GM19239 (cell line): ENCODE measurements at regions not wholly inside any gene's neighbourhood (a gene's known extent, or its start where the extent isn't known, plus 50 kb on each side); places are given as distances from the start of the nearest gene placed in this dataset.

Experiments
- DNase-seq: peaks from one replicate; pipeline ENCODE4 v3.0.0; 2011; ENCODE audit warnings: low spot score; ENCODE audit not compliant: insufficient read length
- FAIRE-seq: peaks from 2 replicates; lab custom pipeline; 2011; peaks lifted over from hg19 to GRCh38; lab: Jason Lieb, UNC

GRCh38 chrX:16222151-16222550, 54.9 kb downstream of the MAGEB17 start:
- FAIRE-seq: no peak
- DNase-seq: no peak

DNA sequence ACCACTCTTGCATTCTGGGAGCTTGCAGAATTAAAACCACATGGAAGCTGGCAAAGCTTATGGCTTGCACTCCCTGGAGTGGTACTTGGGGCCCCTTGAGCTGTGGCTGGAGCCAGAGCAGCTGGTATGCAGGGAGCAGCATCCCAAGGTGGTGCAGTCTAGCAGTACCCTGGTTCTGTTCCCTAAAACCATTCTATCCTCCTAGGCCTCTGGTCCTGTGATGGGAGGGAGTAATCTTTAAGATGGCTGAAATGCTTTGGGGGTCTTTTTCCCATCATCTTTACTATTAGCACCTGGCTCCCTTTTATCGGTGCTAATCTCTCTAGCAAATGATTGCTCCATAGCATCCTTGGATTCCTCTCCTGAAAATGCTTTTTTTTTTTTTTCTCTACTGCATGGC, 56.1 kb downstream of the MAGEB17 start:
- FAIRE-seq (no peak), DNase-seq (no peak)

- DNase-seq (no peak), FAIRE-seq (peak; percentile 65)
These were observed 71.9 kb downstream of the MAGEB17 start for GRCh38 chrX:16239211-16239610.

DNA sequence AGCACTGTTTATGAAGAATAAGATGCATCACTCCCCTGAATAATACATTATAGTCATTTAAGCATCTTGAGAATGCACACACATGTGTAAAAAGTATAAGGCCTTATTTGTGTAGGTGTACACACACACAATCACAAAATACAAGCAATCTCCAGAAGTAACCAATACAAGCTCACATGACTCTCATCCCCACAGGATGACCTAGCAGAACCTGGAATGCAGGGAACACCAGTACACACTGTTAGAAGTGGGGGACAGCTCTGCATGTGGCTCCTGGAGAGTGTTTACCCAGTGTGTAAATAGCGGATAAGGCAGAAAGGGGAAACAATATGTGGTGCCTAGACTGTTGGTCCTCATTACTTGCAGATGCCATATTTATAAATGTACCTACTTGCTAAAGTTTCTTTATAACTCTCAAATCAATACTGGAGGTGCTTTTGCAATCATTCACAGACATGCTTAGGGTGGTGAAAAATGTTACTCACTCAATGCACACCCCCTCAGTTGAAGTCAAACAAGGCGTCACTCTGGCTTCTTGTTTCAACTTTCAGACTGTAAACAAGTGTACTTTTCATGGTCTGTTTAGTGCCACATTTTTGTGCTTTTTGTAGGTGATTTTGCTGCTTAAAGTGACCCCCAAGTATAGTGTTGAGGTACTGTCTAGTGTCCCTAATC, 73.1 kb downstream of the MAGEB17 start:
- no peak for DNase-seq
- FAIRE-seq: peak; percentile 66

DNA sequence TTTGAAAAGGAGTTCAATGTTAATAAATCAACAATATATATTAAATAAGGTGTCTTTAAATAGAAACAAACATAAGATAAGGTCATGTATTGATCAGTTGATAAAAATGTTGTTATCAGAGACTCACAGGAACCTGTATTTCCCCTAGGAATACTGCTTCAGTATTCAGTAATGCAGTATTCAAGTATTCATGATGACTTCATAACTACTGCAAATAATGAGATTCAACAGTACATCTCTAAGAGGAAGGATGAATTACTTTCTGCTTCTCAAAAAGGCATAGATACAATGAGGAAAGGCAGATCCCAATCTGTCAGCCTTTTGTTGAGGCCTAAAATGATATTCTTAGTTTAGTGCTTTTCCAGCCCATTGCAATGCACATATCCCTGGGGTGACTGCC, 73.7 kb downstream of the MAGEB17 start:
- no peak for FAIRE-seq

GRCh38 chrX:16250296-16250695, 83.0 kb downstream of the MAGEB17 start:
- no peak for DNase-seq
- no peak for FAIRE-seq

More for the DNA sequence above, 73.7 kb downstream of the MAGEB17 start:
- no peak for DNase-seq

DNA sequence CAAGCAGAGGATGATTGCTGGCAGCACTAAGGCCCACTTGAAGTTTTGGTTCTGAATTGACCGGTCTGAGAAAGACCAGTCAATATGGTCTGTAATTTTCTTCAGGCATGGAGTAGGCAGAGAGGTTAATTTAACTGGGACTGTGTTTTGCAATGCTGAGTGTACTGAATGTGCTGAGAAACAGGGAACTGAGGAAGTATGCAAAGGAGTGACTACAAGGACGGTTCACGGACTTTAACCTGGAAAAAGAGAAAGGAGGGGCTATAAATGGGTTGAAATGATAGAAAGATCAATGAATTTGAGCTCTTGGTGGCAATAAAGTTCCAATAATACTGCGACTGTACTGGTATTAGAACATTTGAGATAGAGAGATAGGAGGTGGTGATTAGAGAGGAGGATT, 84.5 kb downstream of the MAGEB17 start:
- DNase-seq (no peak), FAIRE-seq (no peak)

GRCh38 chrX:16258882-16259281, 91.6 kb downstream of the MAGEB17 start:
- FAIRE-seq (no peak), DNase-seq (no peak)

- DNase-seq (no peak), FAIRE-seq (no peak)
These were observed 100.2 kb downstream of the MAGEB17 start for GRCh38 chrX:16267431-16267830.

DNA sequence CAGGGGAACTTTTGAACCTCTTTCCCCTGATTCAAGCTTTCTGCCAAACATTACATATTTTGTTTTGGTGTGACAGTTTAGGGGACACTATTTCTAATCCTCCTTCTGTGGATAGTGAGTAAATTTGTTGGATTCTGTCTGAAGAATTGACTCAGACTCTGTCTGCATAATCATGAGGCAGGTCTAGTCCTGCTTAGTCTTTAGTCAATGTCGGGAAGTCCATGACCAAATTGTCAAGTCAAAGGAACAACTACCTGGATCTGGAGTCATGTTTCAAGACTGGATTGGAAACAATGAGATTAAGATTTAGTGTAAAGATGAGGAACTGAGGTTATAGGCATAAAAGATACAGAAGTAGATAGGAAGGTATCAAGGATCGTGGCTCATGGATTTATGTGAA, 100.9 kb downstream of the MAGEB17 start:
- FAIRE-seq (no peak), DNase-seq (no peak)

DNA sequence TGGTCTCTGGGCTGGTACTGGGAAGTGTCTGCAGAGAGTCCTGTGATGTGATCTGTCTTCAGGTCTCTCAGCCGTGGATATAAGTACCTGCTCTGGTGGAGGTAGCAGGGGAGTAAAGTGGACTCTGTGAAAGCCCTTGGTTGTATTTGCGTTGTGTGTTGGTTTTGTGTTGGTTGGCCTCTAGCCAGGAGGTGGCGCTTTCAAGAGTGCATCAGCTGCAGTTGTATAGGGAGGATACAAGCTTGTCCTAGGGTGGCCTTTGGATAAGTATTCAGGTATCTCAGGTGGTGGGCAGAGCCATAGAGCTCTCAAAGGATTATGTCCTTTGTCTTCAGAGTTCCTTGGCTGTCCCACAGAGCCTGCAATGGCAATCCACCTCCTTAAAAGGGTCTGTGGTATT, 111.6 kb downstream of the MAGEB17 start:
- FAIRE-seq (no peak), DNase-seq (no peak)

DNA sequence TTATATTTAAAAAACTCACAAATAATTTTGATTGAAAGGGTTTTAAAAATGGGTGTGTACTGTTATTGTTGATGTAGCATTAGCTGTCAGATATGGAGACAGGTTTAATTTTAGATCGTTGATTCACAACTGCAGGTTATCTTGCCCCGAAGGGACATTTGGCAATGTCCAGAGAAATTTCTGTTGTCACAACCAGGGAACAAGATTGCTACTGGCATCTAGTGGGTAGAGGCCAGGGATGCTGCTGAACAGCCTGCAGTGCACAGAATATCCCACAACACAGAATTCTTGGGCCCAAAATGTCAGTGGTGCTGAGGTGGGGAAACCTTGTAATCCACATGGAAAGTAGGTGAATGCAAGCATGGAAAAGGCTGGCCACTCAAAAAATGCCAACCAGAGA, 114.9 kb downstream of the MAGEB17 start:
- FAIRE-seq: no peak
- no peak for DNase-seq

DNA sequence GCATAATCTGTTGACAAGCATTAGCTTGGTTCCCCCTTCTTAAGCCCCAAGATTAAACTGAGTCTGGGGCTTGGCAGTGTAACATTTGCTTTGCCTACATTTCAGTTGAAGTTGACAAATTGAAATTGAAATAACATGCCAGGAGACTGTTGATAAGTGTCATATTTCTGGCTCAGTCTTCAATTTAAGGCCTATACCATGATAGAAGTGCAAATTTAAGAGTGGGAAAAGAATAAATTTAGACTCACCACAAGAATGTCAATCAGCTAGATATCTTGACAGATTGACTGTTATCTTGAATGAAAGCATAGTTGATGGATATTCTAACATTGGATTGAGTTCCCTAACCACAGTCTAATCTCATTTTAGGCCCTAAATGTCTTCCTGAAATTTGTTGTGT, 117.6 kb downstream of the MAGEB17 start:
- FAIRE-seq: no peak
- DNase-seq: no peak

DNA sequence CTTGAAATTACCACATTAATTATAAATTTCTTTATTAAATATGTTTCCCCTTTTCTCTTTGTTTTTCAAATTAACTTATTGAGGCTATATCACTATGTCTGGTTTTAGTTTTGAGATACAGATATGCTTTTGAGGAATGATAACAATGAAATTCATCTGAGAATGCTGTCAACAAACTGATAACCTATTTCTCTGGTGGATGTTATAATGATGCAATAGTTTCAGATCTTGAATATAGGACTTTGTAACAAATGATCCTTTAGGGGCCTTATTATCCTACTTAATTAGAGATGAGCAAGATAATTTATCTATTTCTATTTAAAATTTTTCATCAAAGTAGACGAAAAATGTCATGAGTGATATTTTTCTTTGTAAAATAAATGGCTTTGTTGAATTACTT, 123.7 kb downstream of the MAGEB17 start:
- no peak for FAIRE-seq

GRCh38 chrX:16300831-16301230, 133.6 kb downstream of the MAGEB17 start:
- FAIRE-seq (no peak), DNase-seq (no peak)

More for the DNA sequence above, 123.7 kb downstream of the MAGEB17 start:
- no peak for DNase-seq

GRCh38 chrX:16304751-16305150, 137.5 kb downstream of the MAGEB17 start:
- no peak for FAIRE-seq

GRCh38 chrX:16305187-16305586, 137.9 kb downstream of the MAGEB17 start:
- DNase-seq (no peak), FAIRE-seq (no peak)

More at GRCh38 chrX:16304751-16305150, 137.5 kb downstream of the MAGEB17 start:
- DNase-seq: no peak

GRCh38 chrX:16307950-16308349, 140.7 kb downstream of the MAGEB17 start:
- no peak for FAIRE-seq
- no peak for DNase-seq

DNA sequence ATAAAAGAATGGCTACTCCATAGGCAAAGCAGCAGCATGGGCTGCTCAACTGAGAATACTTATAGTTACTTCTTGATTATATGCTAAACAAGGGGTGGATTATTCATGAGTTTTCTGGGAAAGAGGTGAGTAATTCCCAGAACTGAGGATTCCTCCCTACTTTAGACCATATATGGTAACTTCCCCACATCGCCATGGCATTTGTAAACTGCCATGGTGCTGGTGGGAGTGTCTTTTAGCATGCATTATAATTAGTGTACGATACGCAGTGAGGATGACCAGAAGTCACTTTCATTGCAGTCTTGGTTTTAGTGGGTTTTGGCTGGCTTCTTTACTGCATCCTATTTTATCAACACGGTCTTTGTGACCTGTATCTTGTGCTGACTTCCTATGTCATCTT, 141.5 kb downstream of the MAGEB17 start:
- FAIRE-seq: no peak
- no peak for DNase-seq

GRCh38 chrX:16310326-16310725, 143.0 kb downstream of the MAGEB17 start:
- no peak for FAIRE-seq

GRCh38 chrX:16311671-16312070, 144.4 kb downstream of the MAGEB17 start:
- DNase-seq: no peak
- FAIRE-seq: no peak

More at GRCh38 chrX:16310326-16310725, 143.0 kb downstream of the MAGEB17 start:
- DNase-seq: no peak
